CD4-positive, alpha-beta T cell treated with Interleukin-17A for 4 hours (primary cell): ENCODE measurements at regions not wholly inside any gene's neighbourhood (a gene's known extent, or its start where the extent isn't known, plus 50 kb on each side); places are given as distances from the start of the nearest gene placed in this dataset.
"Not testable (repeated sequence)": the region's sequence is repeated elsewhere in the genome, so short reads cannot be mapped to it uniquely, and the experiment has no call there.

Experiments used
- DNase-seq: peaks from one replicate; pipeline ENCODE4 v3.0.0-alpha.2; 2020; ENCODE audit warnings: mixed read lengths

- DNase-seq = not testable (repeated sequence)
Measured at GRCh38 chr3:197618408-197618807, 62.6 kb upstream of the BDH1 start.

- no peak for DNase-seq
Measured at GRCh38 chr3:197615430-197615829, 59.7 kb upstream of the BDH1 start.

GRCh38 chr3:197614134-197614533 is 58.4 kb upstream of the BDH1 start:
- DNase-seq = not testable (repeated sequence)

GRCh38 chr3:197613199-197613598 is 57.4 kb upstream of the BDH1 start:
- peak; percentile 46 for DNase-seq

GRCh38 chr3:197611255-197611654 is 55.5 kb upstream of the BDH1 start:
- DNase-seq = no peak

GRCh38 chr3:197606468-197606867 is 50.7 kb upstream of the BDH1 start:
- no peak for DNase-seq
